HG03354 (cell line): ENCODE measurements at regions not wholly inside any gene's neighbourhood (a gene's known extent, or its start where the extent isn't known, plus 50 kb on each side); places are given as distances from the start of the nearest gene placed in this dataset.
"Not testable (repeated sequence)": the region's sequence is repeated elsewhere in the genome, so short reads cannot be mapped to it uniquely, and the experiment has no call there.

Experiments used
- ATAC-seq: cut with Tn5 transposase; IDR thresholded peaks from one replicate; pipeline ENCODE4 v1.9.1; 2021; ENCODE audit warnings: mild to moderate bottlenecking; ENCODE audit not compliant: unreplicated experiment, poor library complexity, severe bottlenecking

DNA sequence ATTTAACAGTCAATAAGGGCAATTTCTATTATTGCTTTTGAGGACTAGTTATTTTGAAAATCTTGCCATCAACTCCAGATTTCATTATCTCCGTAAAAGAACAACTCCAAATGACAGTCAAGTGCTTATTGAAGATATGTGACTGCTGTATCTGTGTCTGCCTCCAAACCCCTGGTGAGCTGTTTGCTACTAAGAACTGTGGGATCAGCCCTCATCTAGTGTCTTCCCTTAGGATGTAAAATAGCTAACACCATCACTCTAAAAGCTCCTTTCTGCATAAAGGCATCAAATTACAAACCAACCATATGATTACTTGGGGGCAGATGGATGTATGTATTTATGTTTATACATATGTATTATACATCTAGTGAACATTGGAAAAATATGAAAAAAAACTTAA lies 70.8 kb upstream of the SLC13A1 start:
- ATAC-seq = no peak

DNA sequence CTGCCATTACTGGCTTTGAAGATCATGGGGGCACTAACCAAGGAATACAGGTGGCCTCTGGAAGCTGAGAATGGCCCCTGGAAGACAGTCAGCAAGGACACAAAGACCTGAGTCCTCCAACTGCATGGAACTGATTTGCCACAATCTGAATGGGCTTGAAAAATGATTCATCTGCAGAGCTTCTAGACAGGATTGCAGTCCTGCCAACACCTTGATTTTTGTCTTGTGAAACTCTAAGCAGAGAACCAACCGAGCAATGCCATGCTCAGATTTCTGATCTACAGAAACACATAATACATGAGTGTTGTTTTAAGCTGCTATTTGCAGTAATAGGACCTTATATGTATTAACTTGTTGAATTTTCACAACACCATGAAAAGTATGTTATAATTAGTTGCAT lies 66.1 kb upstream of the SLC13A1 start:
- ATAC-seq = no peak

DNA sequence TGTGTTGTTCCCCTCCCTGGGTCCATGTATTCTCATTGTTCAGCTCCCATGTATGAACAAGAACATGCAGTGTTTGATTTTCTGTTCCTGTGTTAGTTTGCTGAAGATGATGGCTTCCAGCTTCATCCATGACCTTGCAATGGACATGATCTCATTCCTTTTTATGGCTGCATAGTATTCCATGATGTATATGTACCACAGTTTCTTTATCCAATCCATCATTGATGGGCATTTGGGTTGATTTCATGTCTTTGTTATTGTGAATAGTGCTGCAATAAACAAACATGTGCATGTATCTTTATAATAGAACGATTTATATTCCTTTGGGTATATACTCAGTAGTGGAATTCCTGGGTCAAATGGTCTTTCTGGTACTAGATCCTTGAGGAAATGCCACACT lies 65.1 kb upstream of the SLC13A1 start:
- ATAC-seq = not testable (repeated sequence)

DNA sequence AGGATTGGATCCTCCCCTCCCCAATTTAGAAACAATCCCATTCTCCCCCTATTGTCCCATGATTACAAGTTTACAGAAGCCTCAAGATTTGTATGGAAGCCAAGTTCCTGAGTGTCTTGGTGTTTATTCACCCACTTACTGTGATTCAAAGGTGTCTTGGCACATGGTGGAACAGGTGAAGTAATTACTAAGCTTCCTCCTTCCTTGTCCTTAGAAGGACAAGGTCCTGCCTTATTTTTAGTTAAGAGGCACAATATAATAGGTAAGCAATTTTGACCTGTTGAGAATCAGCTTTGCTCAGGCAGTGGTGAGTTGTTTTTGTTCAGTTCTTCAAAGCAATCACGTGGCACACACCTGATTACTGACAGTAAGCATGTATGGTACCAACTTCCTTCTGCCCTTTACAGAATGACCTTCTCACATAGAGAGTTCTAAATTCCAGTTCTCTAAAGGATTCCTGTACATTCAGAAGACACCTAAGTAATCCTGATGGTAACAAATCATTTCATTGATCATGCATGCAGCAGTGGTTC lies 60.7 kb upstream of the SLC13A1 start:
- ATAC-seq = no peak

DNA sequence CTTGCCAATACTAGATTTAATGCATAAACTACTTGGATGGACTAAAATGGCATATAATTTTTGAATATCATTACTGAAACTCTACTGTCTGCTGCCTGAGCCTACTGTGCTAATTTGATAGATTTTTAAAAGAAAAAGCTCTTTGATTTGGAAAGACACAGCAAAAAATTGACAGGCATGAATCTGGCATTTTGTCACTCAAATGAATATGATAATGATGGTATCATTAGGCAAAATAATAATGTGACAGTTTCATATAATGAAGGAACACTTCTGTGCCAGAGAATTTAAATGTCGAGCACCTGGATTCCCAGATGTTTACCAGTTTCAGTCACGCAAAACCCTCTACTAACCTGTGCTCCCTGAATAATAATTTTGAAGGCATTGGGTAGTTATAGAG lies 60.0 kb upstream of the SLC13A1 start:
- no peak for ATAC-seq
